OCI-LY1 (cell line): ENCODE measurements at regions not wholly inside any gene's neighbourhood (a gene's known extent, or its start where the extent isn't known, plus 50 kb on each side); places are given as distances from the start of the nearest gene placed in this dataset.

Experiments
- H2AFZ ChIP-seq: fragments of 200-600 bp; sonication (generic), shearing (Covaris generic); 2 replicates; pipeline ENCODE4 v1.6.0; 2014; ENCODE audit warnings: antibody characterized with exemption, mild to moderate bottlenecking, low read length
- H3F3A ChIP-seq: fragments of 200-600 bp; sonication (generic), shearing (Covaris generic); 2 replicates; pipeline ENCODE4 v1.6.0; 2014; ENCODE audit warnings: mild to moderate bottlenecking, antibody characterized with exemption, low read length, moderate library complexity; ENCODE audit not compliant: insufficient read depth
- H3K27ac ChIP-seq: fragments of 200-600 bp; sonication (generic); 2 replicates; pipeline ENCODE4 v1.5.1; 2014; ENCODE audit warnings: low read length, mixed run types, mild to moderate bottlenecking, low read depth; ENCODE audit not compliant: poor library complexity, severe bottlenecking
- H3K27me3 ChIP-seq: fragments of 200-600 bp; sonication (generic); 2 replicates; pipeline ENCODE4 v1.6.0; 2014; ENCODE audit warnings: antibody characterized with exemption, mild to moderate bottlenecking, low read length, moderate library complexity; ENCODE audit not compliant: insufficient read depth
- H3K36me3 ChIP-seq: fragments of 200-600 bp; sonication (generic); 2 replicates; pipeline ENCODE4 v1.6.1; 2014; ENCODE audit warnings: mild to moderate bottlenecking, antibody characterized with exemption, low read length, moderate library complexity, mixed read lengths; ENCODE audit not compliant: insufficient read depth
- H3K4me1 ChIP-seq: fragments of 200-600 bp; sonication (generic); 2 replicates; pipeline ENCODE4 v1.5.1; 2014; ENCODE audit warnings: mild to moderate bottlenecking, low read length, moderate library complexity; ENCODE audit not compliant: insufficient read depth, severe bottlenecking
- H3K4me2 ChIP-seq: fragments of 200-600 bp; sonication (generic), shearing (Covaris generic); 2 replicates; pipeline ENCODE4 v1.6.1; 2014; ENCODE audit warnings: low read length
- H3K4me3 ChIP-seq: fragments of 200-600 bp; sonication (generic); 2 replicates; pipeline ENCODE4 v1.5.1; 2014; ENCODE audit warnings: low read length, low read depth, mild to moderate bottlenecking, mixed read lengths; ENCODE audit not compliant: poor library complexity, severe bottlenecking
- H3K79me2 ChIP-seq: fragments of 200-600 bp; shearing (Covaris generic); 2 replicates; pipeline ENCODE4 v1.6.1; 2016; ENCODE audit warnings: mixed run types, low read length, mixed read lengths; ENCODE audit not compliant: insufficient read depth
- H3K9ac ChIP-seq: fragments of 200-600 bp; sonication (generic), shearing (Covaris generic); 2 replicates; pipeline ENCODE4 v1.6.1; 2014; ENCODE audit warnings: mild to moderate bottlenecking, low read length, mixed read lengths
- H3K9me2 ChIP-seq: fragments of 200-600 bp; sonication (generic), shearing (Covaris generic); 2 replicates; pipeline ENCODE4 v1.6.1; 2014; ENCODE audit warnings: low read depth, mild to moderate bottlenecking, low read length, mixed read lengths
- H3K9me3 ChIP-seq: fragments of 200-600 bp; shearing (Covaris generic); 2 replicates; pipeline ENCODE4 v1.6.1; 2014; ENCODE audit warnings: low read length, mixed read lengths
- H4K20me1 ChIP-seq: fragments of 200-600 bp; sonication (generic), shearing (Covaris generic); 2 replicates; pipeline ENCODE4 v1.6.0; 2016; ENCODE audit warnings: mild to moderate bottlenecking, low read length; ENCODE audit not compliant: insufficient read depth
- CTCF ChIP-seq: fragments of 200-600 bp; sonication (generic), shearing (Covaris generic); IDR thresholded peaks from 2 replicates; pipeline ENCODE4 v1.5.1; 2017; ENCODE audit warnings: mild to moderate bottlenecking, antibody characterized with exemption, low read length, moderate library complexity, mixed read lengths
- EZH2 ChIP-seq: fragments of 200-600 bp; sonication (generic), shearing (Covaris generic); IDR thresholded peaks from 2 replicates; pipeline ENCODE4 v1.8.0; 2017; ENCODE audit warnings: borderline replicate concordance, mixed run types, mild to moderate bottlenecking, antibody characterized with exemption, low read length, moderate library complexity, mixed read lengths

DNA sequence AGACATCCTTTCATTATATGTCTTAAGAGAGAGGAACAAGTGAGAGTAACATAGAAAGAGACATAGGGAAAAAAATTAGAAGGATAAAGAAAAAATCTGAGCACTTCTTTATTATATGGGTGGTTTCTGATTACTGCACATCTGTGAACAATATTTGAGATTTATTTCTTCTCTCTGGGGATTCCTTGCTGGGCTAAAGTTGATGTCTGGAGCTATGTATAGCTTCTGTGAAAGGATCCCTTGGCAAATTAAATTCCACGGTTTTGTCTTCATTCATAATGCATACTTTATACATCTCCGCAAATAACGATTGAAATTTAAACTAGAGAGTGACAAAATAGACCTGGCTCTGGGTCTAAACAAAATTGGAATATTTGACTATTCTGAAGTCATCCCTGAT, 232.2 kb upstream of the CTBP2 start:
- Histone ChIP-seq H2AFZ (no peak overlapping the region), H3K9me3 (0 out of 2 replicates have a peak, but pooled peaks cover 3% of the 10 kb centered on the region), H3K4me3 (no peak overlapping the region), H3F3A (no peaks in the 10 kb centered on the region), H4K20me1 (no peaks in the 10 kb centered on the region), H3K9me2 (no peaks in the 10 kb centered on the region), H3K79me2 (no peaks in the 10 kb centered on the region), H3K4me1 (no peaks in the 10 kb centered on the region), H3K4me2 (no peak overlapping the region), H3K9ac (no peak overlapping the region), H3K27me3 (no peaks in the 10 kb centered on the region), H3K27ac (no peak overlapping the region), H3K36me3 (no peaks in the 10 kb centered on the region)
- no peak for TF ChIP-seq CTCF
- no peak for TF ChIP-seq EZH2

DNA sequence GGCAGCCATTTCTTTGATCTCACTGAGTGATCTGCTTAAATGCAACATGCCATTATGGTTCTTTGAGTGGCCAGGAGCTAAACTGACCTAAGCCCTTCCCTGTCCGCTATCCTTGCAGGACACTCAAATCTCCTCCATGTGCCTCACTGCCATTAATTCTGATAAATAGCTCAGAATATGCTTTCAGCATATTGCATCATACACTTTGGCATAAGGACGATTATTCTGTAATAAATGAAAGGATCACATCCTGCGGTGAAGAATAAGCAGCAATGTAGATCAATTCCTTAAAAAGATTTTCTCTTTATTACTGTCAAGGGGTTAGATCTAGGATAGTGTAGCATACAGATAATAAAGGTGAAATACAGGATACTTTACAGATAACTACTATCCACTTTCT, 231.8 kb upstream of the CTBP2 start:
- Histone ChIP-seq H3K9me3 (0 out of 2 replicates have a peak, but pooled peaks cover 3% of the 10 kb centered on the region), H3K4me3 (no peak overlapping the region), H4K20me1 (no peaks in the 10 kb centered on the region), H3K4me1 (no peaks in the 10 kb centered on the region), H3K27ac (no peak overlapping the region), H3K36me3 (no peaks in the 10 kb centered on the region), H3K9ac (no peak overlapping the region), H3K4me2 (no peak overlapping the region), H3F3A (no peaks in the 10 kb centered on the region), H3K9me2 (no peaks in the 10 kb centered on the region), H2AFZ (no peak overlapping the region), H3K79me2 (no peaks in the 10 kb centered on the region), H3K27me3 (no peaks in the 10 kb centered on the region)
- no peak for TF ChIP-seq EZH2
- TF ChIP-seq CTCF = no peak

DNA sequence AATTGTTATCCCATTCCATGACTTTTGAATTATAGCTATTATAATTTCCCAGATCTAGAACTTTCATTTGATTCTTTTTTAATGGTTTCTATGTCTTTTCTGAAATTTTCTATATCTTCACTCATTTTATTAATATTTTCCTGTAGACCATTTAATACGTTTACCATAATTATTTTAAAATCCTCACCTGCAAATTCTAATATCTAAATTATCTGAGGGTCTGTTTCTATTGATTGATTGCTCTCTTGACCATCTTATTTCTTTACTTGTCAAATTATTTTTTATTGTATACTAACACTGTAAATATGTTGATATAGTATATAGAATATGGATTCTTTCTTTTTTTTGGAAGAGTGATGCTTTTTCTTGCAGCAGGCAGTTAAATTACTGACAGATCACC, 229.3 kb upstream of the CTBP2 start:
- Histone ChIP-seq H4K20me1 (no peaks in the 10 kb centered on the region), H3K4me3 (no peak overlapping the region), H3K9ac (no peak overlapping the region)

More for the DNA sequence above, 229.3 kb upstream of the CTBP2 start:
- Histone ChIP-seq H3K27ac (no peak overlapping the region), H3F3A (no peaks in the 10 kb centered on the region), H3K9me3 (0 out of 2 replicates have a peak, but pooled peaks cover 3% of the 10 kb centered on the region), H3K4me2 (no peak overlapping the region), H2AFZ (no peak overlapping the region), H3K9me2 (no peaks in the 10 kb centered on the region), H3K4me1 (no peaks in the 10 kb centered on the region), H3K79me2 (no peaks in the 10 kb centered on the region), H3K36me3 (no peaks in the 10 kb centered on the region), H3K27me3 (no peaks in the 10 kb centered on the region)
- TF ChIP-seq CTCF = no peak
- TF ChIP-seq EZH2 = no peak
